HG02610 (cell line): ENCODE measurements at regions not wholly inside any gene's neighbourhood (a gene's known extent, or its start where the extent isn't known, plus 50 kb on each side); places are given as distances from the start of the nearest gene placed in this dataset.
A peak's percentile ranks its signal among the peaks of the same experiment; 100 is the strongest.
"Not testable (repeated sequence)": the region's sequence is repeated elsewhere in the genome, so short reads cannot be mapped to it uniquely, and the experiment has no call there.

Experiments
- ATAC-seq: cut with Tn5 transposase; IDR thresholded peaks from one replicate; pipeline ENCODE4 v1.9.1; 2021; ENCODE audit warnings: mild to moderate bottlenecking, moderate library complexity; ENCODE audit not compliant: unreplicated experiment

DNA sequence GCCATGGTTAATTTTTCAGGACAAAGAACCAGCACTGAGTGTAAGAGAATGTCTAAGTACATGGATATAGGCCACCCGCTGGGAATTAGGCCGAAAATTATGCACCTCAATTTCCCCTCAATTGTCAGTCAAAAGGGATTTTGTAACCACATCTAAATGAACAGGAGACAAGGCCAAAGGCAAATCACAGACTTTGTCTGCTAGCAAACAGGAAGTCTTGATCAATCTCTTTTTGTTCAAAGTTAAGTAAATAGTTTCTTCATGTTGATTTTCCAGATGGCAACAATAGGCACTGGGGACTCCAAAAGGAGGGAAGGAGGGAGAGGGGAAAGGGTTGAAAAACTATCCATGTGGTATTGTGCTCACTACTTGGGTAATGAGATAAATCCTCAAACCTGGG is 276.0 kb downstream of the COG6 start:
- ATAC-seq = no peak

GRCh38 chr13:39932514-39932913 is 277.1 kb downstream of the COG6 start:
- ATAC-seq = not testable (repeated sequence)

DNA sequence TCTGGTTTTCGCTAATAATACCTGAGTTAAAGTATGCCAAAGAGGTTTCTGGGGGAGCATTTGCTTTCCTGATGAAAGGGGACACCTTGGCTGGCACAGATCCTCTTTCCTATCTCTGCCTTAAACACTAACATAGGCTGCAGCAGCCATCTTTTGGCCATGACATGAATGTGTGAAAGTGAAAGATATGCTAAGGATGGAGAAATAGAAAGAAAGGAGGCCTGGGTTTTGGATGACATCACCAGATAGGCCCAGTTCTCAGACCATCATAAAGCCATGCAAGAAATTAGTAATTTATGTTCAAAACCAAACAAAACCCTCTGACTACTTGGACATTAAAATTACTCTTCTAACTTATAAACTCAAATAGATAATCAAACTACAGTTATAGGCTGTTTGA is 279.7 kb downstream of the COG6 start:
- ATAC-seq = no peak

DNA sequence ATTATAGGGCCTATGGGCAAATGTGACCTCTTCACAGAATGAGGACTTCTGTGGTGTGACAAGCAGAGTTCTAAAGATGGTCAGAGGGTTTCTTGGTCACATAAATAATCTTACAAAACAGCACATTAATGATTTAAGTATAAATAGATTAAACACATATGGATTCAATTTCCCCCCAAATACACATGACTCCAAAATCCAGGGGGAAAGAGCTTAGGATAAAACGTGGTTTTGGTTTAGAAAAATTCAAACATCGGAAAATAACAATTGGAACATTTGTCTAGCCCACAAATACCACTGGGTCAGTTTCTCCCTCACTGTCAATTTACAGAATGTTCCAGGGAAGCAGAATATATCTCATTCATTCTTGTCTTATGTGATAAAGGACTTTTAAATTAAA is 283.1 kb downstream of the COG6 start:
- ATAC-seq = no peak

DNA sequence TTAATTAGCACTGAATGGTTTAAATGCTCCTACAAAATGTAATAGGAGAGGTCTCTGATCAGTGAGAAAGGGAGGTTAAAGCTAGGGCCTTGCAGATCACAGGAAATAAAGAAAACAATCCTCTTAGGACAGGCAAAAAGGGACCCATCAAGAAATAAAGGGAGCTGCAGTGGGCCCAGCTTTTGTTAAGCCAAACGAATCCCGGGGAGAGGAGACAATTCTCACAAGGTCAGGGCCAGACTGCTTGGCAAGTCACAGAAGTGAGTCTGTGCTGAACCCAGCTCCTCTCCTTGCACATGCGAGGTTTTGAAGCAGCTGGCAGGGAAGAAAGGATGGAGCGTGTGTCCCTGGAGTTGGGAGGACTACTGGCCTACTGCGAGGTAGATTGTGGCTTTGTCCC is 285.8 kb downstream of the COG6 start:
- no peak for ATAC-seq

- peak; percentile 14 for ATAC-seq
Observed at GRCh38 chr13:39941911-39942551, 286.6 kb downstream of the COG6 start.

DNA sequence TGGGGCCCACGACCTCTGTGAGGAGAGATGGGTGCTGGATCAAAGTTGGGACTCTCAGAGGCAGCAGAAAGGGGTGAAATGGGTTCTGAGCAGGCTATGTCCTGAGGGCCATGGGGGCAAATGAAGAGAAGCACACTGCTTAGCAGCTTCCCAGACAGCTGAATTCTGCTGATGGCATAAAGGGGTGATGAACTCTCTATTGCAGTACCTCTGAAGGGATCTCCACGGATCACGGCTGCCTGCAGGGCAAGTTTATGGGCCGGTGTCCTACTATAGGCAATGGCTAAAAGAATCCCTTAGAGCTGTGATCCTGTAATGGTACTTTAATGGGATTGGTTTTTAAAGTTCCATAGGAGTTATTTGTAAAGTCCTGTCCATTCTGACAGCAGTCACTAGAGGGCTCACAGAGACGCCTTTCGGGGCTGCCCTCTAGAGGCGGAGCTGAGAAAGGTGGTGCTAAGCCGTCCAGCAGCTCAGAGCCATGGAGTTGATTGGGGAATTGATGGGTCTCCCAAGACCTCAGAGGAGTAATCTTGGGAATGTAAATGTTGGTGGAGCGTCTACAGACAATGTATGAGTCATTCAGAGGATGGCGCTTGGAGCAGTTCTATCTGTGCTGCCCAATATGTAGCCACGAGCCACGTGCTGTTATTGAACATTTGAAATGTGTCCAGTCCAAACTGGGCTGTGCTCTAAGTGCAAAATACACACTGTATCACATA is 287.3 kb downstream of the COG6 start:
- ATAC-seq = peak; percentile 95

GRCh38 chr13:39943711-39944110 is 288.2 kb downstream of the COG6 start:
- ATAC-seq = no peak

- ATAC-seq = no peak
Observed at GRCh38 chr13:39945226-39945625, 289.8 kb downstream of the COG6 start.

- ATAC-seq = no peak
Observed at GRCh38 chr13:39946769-39947168, 291.3 kb downstream of the COG6 start.

GRCh38 chr13:39951301-39951700 is 295.8 kb downstream of the COG6 start:
- no peak for ATAC-seq

DNA sequence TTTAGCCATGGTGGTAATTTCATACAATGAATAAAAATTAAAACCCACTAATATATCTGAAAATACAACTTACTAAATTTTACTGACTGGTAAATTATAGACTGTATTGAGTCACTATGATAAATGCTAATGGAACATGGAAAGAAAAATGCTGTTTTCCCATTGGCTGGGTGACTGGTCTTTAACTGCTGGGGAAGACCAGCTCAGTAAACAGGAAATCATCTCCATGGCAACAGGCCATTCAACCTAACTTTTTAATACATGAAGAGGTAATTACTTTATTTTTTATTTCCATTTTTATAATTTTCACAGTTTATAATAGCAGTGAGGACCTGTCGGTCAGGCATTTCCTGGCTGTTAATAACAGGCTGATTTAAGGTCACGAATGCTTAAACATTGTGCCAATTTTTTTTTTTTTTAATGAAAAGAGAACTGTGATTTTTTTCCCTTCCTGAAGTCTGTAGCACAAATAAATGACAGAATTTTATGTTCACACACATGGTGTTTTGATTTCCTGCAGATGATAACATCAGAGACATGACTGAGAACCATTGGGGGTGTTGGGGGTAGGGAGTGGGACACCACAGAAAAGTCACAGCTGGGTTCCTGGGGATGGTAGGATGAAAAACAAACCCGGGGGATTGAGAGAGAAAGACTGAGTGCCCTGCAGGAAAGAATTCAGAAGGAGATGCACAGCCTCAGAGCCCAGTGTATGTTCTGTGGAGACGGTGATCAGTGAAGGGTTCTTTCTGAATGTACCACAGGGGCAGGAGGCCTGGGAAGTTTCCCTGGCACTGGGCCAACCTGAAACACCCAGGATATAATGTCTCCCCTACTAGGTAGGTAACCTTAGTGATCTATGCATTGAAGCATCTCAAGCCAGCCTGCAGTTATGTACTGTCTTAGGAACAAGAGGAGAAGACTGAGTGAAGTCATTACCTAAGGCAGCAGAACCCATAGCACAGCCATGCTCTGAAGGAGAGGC is 297.1 kb downstream of the COG6 start:
- ATAC-seq = no peak

GRCh38 chr13:39954476-39954875 is 299.0 kb downstream of the COG6 start:
- ATAC-seq = no peak

DNA sequence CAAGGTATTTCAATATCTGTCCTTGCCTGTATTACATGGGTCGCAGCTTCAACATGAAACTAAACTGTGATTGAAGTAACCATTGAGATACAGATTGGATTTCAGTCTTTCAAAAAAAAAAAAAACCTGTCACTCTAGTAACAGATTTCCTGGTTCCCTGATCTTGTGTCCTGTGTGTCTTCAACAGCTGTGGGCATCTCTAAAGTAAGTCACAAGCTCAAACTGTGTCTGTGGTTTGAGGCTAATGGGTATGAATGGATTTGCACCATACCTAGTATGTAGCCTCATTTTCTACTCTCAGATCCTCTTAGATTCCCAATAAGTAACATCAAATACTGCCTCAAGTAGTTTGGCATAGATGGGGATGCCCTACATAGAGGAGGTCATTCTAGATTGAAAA is 300.1 kb downstream of the COG6 start:
- ATAC-seq = peak; percentile 36

DNA sequence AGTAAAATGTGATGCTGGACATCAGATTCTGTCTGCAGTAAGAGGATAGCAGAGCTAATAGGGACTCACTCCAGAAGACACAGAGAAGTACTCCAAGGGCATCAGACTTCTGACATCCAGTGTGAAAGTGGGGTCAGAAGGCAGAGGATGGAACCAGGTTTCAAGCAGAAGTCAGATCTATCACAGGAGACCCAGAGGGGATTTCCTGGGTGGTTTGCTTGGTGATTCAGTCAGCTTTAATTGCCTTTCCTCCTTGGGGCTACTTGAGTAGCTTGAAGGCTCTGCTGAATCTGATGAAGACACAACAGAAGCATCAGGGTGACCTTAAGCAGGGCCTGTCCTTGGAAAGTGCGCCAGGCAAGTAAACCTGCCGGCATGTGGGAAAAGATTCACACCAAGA is 300.6 kb downstream of the COG6 start:
- peak; percentile 89 for ATAC-seq

DNA sequence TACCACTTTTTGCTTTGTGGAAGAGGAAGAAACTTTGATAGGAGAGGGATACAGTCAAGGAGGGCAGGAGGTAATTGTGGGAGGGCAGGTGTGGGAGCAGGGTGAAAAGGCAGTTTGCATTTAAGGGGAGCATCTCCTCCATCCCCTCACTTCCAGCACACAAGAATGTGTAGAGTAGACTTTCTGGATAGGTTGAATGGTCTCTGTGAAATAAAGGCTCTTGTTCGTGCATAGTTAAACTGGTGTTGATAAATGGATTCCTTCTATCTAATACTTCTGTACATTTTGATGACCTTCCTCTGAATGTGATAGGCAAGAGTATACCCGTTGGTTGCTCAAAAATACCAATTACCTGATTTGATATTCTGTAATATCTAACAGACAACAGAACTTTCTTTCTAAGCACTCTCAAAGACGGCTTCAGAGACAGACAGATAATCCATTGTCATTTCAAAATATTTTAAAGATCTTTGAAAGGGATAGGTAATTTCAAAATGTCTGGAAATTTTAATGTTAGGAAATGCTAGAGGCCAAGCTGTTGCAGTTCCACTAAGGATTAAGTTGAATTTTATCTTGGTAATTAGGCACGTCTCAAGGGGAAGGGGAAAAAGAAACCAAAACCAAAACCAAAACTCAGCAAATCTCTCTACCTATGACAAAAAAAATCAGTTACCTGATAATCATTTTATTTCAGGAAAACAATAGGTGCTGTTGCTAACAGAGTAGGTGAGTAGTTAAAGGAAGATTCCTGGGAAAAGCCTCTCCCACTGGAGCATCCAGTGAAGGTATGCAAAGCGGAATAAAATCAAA is 302.6 kb downstream of the COG6 start:
- no peak for ATAC-seq

- ATAC-seq = no peak
Observed at GRCh38 chr13:39959497-39960144, 304.2 kb downstream of the COG6 start.

- ATAC-seq = no peak
Observed at GRCh38 chr13:39960191-39960590, 304.7 kb downstream of the COG6 start.

DNA sequence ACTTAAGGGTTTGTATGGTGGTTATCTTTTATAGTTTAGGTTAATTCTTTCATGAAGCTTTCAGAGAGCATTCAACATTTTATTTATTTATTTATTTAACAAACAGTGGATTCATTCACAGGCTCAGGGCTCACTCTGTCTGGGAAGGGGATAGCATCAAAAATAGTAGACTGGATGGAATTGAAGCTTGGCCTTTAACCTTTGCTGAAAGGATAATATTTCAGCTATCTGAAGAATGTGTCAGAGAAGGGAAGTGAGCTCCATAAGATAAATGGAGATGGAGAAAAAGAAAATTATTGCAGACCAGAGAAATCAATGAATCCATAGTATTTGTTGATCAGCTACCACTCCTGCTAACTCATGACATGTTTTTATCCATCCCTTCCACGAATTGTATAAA is 305.6 kb downstream of the COG6 start:
- no peak for ATAC-seq

GRCh38 chr13:39963612-39964011 is 308.1 kb downstream of the COG6 start:
- ATAC-seq = no peak
